ENCODE measurements at regions not wholly inside any gene's neighbourhood (a gene's known extent, or its start where the extent isn't known, plus 50 kb on each side); places are given as distances from the start of the nearest gene placed in this dataset.

DNA sequence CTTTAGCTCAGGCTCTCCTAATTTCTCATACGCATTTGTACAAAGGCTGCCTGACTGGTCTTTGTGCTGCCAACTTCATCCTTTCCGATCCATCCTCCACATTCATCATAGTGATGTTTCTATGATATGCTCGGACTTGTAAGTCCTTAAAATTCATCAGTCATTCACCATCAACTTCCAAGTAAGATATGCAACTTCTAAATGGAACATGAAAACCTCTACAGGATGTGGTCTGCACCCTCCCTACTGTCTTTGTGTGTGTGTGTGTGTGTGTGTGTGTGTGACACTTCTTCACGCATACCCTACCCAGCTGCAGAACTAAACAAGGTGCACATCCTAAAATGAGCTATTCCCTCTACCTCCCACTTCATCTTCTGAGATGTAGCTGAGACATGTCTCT is 397.9 kb upstream of the NR5A2 start:
- DNase-seq (ENCODE audit: low spot score), result no peak

DNA sequence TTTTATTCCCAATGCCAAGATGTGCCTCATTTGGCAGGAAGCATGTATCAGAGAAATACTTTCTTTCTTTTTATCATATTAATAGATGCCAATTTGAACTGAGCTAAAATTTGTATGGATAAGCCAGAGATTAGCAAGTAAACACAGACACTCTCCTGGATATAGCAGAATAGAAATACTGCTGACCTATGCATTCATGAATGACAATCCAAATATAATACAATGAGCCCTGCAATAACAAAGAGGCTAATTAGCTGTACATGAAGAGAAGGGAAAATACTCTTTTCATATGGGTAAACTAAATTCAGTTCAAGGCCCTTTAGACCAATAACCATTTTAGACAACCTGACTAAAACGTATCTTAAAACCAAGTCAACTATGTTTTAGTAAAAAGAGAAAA is 388.1 kb upstream of the NR5A2 start:
- no peak for DNase-seq (ENCODE audit: low spot score)

DNA sequence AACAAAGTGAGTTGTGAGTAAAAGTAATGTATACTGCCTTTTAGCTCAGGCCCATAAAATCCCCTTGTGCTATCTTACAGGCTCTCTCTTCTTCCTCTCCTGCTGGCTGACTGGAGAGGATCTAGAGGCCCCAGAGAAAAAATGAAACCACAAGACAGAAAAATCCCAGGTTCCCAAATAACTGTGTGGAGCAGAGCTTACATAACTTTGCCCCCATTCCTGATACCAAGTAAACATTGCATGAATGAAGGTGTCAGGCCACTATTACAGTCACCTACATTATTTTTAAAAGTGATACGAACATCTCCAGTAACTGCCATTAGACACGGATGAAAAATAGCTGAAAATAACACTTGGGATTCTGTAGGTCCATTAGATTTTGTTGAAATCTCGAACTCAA is 386.0 kb upstream of the NR5A2 start:
- no peak for DNase-seq (ENCODE audit: low spot score)

DNA sequence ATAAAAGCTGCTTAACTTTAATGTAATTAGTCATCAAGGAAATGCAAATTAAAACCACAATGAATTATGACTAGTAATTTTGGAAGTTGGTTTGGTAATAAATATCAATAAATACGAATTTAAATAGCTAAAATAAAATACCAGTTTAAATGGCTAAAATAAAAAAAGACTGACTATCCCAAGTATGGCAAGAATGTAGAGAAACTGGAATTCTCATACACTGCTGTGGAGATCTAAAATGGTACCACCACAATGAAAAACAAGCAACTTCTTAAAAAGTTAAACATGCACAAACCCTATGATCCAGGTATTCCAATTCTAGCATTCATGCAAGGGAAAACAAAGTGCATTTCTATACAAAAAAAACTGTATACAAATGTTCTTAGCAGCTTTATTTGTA is 382.6 kb upstream of the NR5A2 start:
- no peak for DNase-seq (ENCODE audit: low spot score)

DNA sequence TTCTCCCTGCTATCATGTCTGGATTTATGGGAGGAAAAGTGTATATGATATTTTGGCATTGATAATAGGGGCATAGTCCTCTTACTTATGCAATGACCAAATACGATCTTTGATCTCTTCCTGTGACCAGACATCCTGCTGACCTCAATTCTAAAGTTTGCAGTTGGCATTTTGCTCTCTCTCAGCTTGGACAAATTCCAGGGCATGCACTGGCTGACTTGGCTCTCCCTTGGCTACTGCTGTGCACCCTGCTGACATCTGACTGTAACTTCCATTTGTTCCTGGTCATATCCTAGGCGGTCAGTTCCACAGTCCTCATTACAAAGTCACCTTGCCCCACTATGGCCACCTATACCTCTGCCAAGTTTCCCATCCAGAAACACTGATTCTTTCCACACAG is 380.7 kb upstream of the NR5A2 start:
- DNase-seq (ENCODE audit: low spot score), result no peak

DNA sequence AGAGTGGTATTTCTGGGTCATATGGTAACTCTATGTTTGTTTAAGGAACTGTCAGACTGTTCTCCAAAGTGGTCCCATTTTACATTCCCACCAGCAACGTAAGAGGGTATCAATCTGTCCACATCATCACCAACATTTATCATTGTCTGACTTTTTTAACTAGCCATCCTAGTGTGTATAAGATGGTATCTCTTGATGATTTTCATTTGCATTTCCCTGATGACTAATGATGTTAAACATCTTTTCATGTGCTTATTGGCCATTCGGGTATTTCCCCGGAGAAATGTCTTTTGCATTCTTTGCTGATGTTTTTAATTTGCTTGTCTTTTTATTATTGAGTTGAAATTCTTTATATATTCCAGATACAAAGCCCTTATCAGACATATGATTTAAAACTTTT is 370.1 kb upstream of the NR5A2 start:
- DNase-seq (ENCODE audit: low spot score), result no peak

DNA sequence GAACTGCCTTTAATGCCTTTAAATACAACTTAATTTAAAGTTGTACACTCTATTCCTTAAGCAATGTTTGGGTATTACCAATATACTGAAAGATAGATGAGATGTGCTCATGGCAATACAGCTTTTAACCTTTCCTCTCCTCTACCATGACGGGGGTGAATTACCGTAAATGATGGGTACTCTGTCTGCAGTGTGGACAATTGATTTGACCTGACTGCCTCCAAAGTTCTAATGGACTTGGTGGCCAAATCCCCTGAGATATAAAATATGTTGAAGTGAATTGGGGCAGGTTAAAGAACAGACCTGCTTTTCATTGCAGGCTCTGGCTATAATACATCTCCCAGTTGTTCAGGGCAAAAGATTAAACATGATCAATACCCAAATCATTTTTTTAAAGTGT is 367.4 kb upstream of the NR5A2 start:
- no peak for DNase-seq (ENCODE audit: low spot score)

DNA sequence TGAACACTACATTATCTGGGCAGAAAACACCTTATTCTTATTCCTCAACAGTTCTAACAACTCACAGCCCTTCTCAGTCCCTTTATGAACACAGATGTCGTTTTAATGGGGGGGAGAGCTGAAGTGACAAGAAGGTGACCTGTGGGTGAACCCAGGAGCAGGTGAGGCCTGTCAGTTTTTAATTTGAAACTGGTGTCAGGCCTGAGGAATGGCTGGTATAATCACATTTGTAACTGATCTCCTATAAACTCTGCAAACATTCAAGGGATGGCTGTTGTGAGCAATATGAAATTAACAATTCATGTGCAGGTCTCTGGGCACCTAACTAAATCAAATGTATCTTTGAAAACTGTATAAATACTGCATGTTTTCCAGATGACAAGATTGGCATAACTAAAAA is 362.1 kb upstream of the NR5A2 start:
- no peak for DNase-seq (ENCODE audit: low spot score)

DNA sequence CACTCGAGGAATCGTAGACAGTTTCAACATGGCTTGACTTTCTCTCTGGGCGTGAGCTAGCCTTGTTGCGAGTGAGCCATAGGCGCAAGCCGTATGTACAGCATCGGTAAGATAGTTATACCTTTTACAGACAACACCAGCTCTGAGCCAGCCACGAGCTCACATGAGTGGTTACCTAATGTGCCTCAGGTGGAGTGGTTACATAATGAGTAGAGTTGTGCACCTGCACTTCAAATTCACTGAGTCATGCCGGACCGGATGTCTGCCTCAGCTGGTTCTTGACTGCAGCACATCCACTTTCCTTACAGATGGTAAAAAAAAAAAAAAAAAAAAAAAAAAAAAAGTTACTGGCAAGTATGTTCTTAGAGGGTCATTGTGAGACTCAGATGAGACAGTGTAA is 360.4 kb upstream of the NR5A2 start:
- no peak for DNase-seq (ENCODE audit: low spot score)

DNA sequence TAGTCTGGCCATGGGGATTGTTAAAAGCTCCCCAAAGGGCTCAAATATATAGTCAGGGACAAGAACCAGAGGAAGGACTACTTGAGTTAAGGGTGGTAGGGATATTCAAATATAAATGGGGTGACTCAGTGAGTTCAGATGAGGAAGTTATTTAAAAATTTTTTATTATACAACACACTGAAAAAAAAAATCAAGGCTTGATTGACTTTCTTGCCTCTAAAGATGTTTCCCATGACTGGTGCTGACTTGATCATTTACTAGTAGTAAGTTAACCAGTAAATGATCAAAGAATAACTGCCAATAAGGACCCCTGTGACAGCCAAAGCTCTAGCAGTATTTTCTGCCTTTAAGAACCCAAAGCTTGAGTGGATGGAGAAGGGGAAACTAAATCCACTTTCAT is 357.6 kb upstream of the NR5A2 start:
- no peak for DNase-seq (ENCODE audit: low spot score)

DNA sequence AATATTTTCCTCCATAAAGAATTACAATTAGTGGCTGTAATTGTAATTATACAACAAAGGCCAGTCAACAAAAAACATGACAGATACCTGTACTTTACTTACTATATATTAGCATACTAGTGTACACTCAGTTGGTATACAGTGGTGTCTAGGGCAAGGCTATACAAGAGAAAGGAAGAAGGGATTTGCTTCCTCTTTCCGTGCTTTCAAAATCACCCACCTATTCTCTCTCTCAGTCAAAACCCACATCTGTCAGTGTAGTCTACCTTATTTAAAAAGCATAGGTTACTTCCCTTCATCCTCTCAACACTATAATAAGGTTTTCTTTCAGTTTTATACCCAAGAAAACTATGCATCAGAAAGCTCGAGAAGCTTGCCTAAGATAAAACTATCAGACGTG is 355.8 kb upstream of the NR5A2 start:
- no peak for DNase-seq (ENCODE audit: low spot score)

DNA sequence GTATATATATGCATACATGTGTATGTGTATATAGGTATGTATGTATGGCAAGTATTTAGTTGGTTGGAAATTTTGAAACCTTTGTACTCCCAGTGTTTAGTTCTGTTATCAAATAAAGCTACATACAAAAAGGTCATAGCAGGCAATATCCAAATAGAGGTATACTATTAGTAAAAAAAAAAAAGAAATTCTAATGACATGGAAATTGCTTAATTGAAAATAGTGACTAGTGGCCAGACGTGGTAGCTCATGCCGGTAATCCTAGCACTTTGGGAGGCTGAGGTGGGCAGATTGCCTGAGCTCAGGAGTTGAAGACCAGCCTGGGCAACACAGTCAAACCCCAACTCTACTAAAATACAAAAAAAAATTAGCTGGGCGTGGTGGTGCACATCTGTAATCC is 351.6 kb upstream of the NR5A2 start:
- no peak for DNase-seq (ENCODE audit: low spot score)

DNA sequence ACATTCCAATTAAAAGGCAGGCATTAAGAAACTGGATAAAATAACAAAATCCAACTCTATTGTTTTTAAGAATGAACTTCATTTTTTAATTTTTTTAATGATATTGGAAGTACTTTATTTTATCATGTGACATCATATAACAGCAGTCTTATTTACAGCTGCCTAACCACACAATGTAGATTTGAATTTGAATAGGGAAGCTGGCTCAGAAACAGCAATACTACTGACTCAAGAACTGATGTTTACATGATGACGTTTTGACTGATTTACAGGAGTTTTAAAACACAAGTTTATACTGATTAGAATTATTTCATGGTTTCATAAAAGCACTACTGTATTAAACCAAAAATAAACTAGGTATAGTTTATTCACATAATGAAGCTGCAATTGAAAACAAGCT is 348.7 kb upstream of the NR5A2 start:
- no peak for DNase-seq (ENCODE audit: low spot score)

DNA sequence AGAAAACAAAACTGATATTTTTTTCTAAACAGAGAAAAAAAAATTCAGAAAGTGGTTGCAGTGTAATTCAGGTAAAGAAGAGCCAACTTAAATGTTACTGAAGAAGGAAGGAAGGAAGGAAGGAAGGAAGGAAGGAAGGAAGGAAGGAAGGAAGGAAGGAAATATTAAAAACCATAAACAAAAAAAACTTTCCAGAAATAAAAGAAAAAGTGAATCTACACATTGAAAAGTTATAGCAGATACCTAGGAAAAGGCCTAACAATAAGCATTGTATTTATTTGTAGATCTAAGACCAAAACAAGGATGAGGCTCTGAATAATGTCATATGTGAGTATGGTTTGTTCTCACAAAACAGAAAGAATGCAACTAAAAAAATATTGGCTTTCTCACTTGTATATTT is 345.4 kb upstream of the NR5A2 start:
- no peak for DNase-seq (ENCODE audit: low spot score)

DNA sequence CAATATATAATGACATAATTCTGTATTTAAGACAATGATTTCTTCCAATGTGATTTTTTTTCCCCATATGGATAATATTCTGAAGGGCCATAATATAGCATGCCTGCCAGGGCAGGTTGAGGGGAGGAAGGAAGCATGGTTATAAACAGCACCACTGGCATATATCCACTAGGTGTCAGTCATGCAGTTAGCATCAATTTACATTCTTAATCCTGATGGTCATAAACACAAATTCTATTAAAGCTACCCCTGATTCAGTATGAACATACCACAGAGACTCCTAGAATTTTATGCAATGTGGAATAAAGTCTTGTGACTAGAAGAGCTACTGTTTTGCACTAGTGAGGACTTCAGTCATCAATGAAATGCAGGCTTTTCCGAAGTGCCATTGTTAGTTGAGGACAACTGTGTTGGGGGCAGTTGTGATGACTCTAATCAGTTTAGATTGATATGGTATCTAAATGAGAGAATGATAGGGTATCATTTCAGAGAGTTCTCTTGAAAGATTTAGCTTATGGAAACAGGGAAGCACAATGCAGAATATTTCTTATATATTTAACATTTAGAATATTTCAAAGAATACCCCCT is 342.7 kb upstream of the NR5A2 start:
- DNase-seq (ENCODE audit: low spot score), result peak; percentile 75

DNA sequence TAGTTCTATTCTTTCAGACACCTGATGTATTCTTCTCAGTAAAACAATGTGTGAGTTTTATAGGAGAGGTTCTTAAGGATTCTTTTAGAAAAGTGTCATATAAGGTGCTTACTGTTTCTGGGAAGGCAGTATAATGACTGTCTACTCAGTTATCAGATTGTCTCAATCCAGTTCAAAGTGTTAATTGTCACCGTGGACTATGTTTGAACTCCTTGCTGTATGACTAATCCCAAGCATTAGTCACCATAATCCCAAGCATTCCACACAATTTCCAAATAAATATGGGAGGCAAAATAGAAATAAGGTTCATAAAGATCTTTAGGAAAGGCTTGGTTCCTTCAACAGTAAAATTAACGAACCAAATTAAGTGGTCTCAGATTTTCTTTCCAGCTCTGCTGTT is 342.1 kb upstream of the NR5A2 start:
- peak; percentile 59 for DNase-seq (ENCODE audit: low spot score)

DNA sequence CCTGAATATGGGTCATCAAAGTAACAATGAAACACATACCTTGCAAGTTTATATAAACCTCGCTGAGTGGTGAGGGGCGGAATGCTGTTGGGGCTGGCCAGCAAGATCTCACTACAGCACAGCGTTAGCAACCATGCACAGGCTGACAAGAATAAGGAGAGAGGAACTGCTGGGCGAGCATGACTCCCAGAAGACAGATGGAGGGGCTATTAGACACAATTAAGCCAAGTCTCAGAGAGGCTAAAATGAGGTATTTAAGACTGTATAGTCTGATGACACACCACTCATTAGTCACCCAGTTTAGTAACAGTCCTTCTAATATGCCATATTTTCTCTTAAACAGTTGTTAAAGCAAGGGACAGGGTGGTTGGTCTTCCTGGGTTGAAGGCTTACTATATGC is 340.2 kb upstream of the NR5A2 start:
- no peak for DNase-seq (ENCODE audit: low spot score)

DNA sequence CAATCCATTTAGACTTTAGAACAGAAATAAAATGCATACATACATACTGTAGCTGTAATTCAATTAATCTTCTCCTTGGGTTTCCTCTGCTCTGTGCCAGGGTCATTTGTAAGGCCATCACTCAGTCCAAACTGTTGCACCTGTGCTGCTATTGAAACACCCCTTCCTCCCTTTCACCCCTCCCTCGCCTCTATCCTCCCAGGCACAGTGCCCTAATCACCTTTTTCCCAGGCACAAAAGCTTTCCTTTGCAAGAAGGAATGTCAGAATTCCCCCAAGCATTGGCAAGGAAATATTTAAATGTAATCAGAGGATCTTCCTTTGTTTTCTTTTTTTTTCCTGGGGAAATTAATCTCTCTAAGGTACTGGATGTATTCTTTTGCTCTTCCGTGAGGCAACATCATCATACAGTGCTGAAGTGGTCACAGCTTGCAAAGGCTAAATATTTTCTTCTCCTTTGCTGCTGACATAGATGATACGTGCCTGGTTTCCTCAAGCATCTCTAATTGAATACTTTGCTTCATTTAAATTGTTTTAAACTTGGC is 339.3 kb upstream of the NR5A2 start:
- DNase-seq (ENCODE audit: low spot score), result no peak

DNA sequence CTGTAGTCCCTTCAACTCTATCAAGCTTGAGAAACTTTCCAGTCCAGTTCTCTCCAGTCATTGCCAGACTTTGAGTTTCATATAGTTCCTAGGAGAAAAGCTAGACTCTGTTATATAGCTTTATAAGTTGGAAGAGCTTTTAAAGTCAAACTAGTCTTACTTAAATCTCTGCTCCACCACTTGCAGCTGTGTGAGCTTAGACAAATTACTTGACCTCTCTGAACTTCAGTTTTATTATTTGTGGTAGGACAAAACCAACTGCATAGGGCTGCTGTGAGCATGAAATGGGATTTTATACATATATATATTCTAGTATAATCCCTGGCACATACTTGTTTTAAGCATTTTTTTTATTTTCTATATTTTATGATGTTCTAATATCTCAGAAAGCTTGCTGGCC is 338.7 kb upstream of the NR5A2 start:
- DNase-seq (ENCODE audit: low spot score), result no peak

DNA sequence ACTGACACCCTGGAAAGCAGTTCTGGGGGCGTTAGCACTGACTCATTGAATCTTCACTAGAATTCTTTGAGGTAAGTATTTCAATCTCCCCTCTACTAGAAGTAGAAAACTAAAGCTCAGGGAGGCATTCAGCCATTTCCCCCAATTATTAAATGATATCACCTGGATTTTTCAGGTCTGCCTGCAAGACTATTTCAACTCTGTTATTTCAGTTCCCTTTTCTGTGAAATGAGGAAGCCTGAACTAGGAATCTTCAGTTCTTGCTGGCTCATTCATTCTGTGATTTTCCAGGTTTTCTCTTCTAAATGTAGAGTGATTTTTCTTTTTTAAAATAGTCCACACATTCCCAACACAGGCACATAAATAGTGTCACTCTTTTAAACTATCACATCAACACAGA is 337.0 kb upstream of the NR5A2 start:
- no peak for DNase-seq (ENCODE audit: low spot score)

DNA sequence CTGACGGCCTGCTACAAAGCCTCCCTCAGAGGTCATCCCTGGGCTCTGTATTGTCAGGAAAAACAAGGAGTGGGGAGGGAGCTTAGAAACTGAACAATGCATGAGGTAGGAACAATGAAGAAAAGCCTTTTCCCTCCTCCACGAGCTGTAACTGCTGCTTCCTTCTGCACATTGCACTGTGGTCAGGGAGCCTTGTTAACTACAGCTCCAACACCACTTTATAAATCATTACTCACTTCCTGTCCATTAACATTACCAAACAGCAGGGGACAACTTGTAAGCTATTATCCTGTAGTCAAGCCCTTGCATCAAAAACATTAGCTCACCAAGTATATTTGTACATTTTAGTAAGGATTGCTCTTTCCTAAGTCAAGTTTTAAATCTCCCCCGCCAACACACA is 336.0 kb upstream of the NR5A2 start:
- peak; percentile 39 for DNase-seq (ENCODE audit: low spot score)

DNA sequence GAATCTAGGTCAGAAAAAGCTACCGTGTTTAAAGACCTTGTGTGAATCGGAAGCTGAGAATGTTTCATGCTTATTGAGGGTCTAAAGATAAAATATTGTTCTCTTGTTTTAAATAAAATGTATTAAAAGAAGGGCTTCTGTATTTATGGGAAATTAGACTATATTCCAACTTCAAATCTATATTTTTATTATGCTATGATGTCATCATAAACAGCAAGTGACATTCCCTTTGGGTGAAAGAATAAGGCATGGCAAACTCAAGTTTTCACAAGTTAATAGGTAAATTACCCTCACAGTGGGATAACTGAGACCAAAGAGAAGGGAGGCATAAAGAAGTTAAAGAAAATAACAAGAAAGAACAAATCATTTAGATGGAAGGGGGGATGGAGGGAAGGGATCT is 333.8 kb upstream of the NR5A2 start:
- DNase-seq (ENCODE audit: low spot score), result no peak

DNA sequence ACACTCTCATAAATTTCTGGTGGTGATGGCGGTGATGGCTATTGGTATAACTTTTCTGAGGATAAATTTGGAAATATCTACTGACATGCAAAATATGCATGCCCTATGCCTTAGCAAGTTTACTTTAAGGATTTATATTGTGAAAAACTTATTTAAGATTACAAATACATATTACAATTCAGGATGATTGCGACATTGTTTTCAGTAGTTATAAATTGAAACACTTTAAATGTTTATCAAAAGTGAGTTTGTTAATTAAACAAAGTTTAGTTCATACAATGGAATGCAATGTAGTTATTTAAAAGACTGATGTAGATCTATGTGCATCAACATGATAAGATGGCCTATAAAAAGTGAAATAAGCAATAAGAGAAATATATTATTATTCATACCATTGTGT is 331.3 kb upstream of the NR5A2 start:
- DNase-seq (ENCODE audit: low spot score), result no peak

DNA sequence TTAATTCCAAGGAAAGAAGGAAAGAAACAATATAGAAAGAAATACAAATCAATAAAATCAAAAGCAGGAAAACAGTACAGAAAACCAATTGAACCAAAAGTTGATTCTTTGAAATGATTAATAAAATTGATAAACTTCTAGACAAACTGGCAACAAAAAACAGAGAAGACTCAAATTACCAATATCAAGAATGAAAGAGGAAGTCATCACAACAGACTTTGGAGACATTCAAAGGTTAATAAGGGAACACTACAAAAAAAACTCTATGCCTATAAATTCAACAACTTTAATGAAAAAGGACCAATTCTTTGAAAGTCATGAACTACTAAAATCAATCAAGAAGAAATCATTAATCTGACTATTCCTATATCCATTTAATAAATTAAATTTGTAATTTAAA is 329.3 kb upstream of the NR5A2 start:
- no peak for DNase-seq (ENCODE audit: low spot score)

DNA sequence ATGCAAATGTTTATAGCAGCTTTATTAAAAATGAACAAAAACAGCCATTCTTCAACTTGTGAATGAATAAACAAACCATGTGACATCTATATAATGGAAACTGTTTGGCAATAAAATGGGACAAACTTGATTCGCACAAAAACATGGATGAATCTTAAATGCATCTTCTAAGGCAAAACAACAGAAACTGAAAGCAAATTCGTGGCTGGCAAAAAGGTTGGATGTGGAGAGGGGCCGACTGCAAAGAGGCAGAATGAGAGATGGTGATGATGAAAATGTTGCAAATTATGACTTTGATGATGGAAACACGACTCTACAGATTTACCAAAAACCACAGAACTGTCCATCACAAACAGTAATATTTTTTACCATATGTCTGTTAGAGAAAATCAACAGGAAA is 327.0 kb upstream of the NR5A2 start:
- DNase-seq (ENCODE audit: low spot score), result no peak
